ENCODE measurements at regions not wholly inside any gene's neighbourhood (a gene's known extent, or its start where the extent isn't known, plus 50 kb on each side); places are given as distances from the start of the nearest gene placed in this dataset.
A peak's percentile ranks its signal among the peaks of the same experiment; 100 is the strongest.

DNA sequence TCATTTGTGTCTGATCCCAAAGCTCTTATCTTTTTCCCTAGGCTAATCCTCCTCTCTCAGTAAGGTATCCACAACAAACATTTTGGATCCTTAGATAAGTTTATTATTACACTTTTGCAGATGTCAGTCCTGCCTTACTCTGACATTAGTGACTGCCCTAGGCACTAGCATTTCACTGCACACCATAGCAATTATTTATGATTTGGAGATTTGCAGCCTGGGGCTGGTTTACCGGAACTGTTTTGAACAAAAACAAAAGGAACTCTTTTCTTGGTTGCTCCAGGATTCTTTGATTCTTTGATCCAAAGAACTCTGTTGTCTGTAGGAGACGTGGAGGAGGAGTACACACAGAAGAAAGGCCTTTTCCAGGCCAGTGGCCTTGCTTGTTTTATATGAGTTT is 80.4 kb downstream of the EDNRB start:
- no peak for DNase-seq (ENCODE audit: low read depth)
- no peak overlapping the region for H3K4me3 ChIP-seq (ENCODE audit: low read length)
- TF ChIP-seq, protein P1, sequence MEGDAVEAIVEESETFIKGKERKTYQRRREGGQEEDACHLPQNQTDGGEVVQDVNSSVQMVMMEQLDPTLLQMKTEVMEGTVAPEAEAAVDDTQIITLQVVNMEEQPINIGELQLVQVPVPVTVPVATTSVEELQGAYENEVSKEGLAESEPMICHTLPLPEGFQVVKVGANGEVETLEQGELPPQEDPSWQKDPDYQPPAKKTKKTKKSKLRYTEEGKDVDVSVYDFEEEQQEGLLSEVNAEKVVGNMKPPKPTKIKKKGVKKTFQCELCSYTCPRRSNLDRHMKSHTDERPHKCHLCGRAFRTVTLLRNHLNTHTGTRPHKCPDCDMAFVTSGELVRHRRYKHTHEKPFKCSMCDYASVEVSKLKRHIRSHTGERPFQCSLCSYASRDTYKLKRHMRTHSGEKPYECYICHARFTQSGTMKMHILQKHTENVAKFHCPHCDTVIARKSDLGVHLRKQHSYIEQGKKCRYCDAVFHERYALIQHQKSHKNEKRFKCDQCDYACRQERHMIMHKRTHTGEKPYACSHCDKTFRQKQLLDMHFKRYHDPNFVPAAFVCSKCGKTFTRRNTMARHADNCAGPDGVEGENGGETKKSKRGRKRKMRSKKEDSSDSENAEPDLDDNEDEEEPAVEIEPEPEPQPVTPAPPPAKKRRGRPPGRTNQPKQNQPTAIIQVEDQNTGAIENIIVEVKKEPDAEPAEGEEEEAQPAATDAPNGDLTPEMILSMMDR (conservative IDR thresholded peaks at IDR 0.05; ENCODE audit: low read depth, low read length) = no peak

DNA sequence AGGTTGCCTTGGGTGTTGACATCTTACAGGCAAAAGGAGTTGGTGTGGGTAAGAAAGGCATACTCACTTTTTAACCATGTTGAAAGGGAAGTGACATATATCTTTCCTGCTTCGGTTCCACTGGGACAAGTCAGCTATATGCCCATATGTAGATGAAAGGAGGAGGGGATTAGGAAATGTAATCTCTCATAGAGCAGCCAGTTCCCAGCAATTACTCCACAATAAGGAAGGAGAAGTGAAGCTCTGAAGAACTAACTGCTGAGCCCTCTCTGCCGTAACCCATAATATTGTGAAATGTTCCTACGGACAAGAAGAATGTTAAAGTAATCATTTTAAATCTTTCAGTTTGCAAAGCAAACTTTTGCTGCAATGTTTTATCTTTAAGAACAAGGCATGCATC is 82.2 kb downstream of the EDNRB start:
- TF ChIP-seq, protein P1 (conservative IDR thresholded peaks at IDR 0.05; ENCODE audit: low read depth, low read length) = no peak
- no peak overlapping the region for H3K4me3 ChIP-seq (ENCODE audit: low read length)
- no peak for DNase-seq (ENCODE audit: low read depth)

DNA sequence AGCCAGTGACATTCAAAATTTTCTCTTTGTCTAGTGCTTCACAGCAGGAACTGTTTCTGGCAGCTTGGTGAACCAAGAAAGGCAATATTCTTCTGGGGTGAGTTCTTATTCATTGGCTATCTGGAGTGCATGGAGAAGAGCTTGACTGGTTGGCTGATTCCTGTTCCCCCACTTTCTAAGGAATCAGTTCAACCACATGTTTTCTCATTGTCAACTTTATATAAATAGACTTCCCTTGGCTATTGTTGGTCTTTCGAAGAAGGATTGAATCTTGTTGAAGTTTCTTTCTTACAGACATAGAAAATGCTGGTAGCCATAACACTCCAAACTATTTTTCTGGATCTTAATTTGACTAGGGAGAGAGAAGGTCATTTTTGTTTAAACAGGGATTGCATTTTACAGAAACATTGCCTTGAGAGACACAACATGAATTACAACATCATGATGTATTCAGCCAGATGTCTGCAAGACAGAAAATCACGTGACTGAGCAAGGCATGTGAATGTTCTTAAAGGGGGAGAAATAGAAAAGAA is 85.2 kb downstream of the EDNRB start:
- TF ChIP-seq, protein P1 (conservative IDR thresholded peaks at IDR 0.05; ENCODE audit: low read depth, low read length) = no peak
- DNase-seq (ENCODE audit: low read depth) = no peak
- no peak overlapping the region for H3K4me3 ChIP-seq (ENCODE audit: low read length)

DNA sequence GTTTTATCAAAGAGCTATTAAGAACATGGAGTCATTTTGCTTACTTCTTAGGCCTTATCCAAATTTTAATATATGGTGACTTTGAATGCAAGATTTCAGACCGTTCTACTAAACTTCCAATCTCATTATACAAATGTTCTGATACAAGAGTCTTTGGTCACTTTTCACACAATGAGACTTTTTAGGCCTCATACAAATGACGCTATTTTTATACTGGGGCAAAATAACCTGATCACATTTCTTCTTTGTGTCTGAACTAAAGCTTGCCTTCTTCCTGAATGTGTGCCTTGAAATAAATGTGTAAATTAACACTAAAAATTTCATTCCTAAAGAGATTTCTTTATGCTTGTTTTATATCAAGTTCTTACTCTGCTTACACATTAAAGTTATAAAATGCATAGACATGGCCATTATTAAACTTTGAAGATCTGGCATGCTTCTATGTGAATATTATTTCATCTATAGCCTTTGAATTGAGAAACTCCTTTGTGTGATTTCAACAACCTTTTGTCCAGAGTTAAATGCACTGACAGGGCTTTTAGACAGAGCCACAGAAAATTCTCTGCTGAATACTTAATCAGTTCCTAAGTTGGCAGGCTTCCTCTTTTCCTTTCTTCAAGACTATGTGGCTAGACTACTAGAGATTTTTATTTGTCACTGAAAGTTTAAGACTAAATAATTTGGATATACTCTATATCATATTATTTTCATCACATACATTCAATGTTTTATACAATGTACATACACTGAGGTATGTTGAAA is 86.1 kb downstream of the EDNRB start:
- peak; percentile 82 for DNase-seq (ENCODE audit: low read depth)
- TF ChIP-seq, protein P1 (conservative IDR thresholded peaks at IDR 0.05; ENCODE audit: low read depth, low read length) = no peak
- H3K4me3 ChIP-seq (ENCODE audit: low read length) = no peak overlapping the region

DNA sequence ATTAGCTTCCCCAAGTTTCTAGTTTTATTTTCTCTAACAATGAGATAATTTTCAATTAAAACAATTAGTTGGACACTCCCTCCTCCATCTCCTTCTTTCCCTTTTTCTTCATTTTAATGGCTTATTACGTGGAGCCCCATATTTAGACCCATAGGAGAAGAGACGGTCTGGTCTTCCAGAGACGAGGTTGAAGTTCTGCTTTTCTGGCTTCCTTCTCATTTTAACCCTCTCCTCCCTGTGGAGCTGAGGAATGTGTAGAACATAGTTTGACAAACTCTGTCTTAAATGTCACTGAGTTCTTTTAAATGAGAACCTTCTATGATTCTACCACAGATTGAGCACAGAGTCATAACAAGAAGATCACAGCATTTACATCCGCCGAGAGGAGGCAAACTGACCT is 86.8 kb downstream of the EDNRB start:
- no peak for DNase-seq (ENCODE audit: low read depth)
- H3K4me3 ChIP-seq (ENCODE audit: low read length) = no peak overlapping the region
- TF ChIP-seq, protein P1 (conservative IDR thresholded peaks at IDR 0.05; ENCODE audit: low read depth, low read length) = no peak

DNA sequence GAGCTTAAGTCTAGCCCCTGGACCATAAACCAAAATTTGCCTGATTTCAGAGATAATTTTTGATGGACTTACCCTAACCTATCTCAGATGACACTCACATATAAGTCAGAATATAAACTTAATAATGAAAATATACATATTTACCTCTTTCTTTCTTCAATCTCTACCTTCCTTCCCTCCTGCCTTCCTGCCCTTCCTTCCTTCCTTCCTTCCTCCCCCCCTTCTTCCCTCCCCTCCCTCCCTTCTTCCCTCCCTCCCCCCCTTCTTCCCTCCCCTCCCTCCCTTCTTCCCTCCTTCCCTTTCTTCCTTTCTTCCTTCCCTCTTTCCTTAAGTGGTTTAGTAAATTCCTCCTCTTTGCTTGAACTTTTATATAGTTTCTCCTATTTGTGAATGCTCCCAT is 88.7 kb downstream of the EDNRB start:
- no peak for DNase-seq (ENCODE audit: low read depth)
- no peak overlapping the region for H3K4me3 ChIP-seq (ENCODE audit: low read length)
- TF ChIP-seq, protein P1 (conservative IDR thresholded peaks at IDR 0.05; ENCODE audit: low read depth, low read length) = no peak

DNA sequence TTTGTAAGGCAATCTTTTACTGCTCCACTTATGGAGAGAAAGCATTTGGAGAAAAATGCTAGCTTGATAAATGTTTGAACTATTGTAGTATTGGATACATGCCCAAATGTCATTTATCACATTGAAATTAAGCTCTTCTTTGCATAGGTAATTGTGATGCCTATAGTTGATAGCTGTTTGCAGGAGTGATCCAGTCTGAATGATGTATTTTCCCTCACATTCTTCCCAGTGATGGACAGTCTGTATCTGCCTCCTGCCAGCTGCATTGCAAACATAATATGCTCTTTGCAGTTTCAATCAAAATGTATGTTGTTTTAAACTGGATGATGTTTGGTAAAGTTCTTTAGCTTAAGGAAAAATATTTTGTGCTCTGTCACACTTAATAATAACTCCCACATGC is 89.8 kb downstream of the EDNRB start:
- TF ChIP-seq, protein P1 (conservative IDR thresholded peaks at IDR 0.05; ENCODE audit: low read depth, low read length) = no peak
- DNase-seq (ENCODE audit: low read depth) = no peak
- H3K4me3 ChIP-seq (ENCODE audit: low read length) = no peak overlapping the region

Measured in retinal pigment epithelial cell (primary cell).